KMS-11 (cell line): ENCODE measurements at regions not wholly inside any gene's neighbourhood (a gene's known extent, or its start where the extent isn't known, plus 50 kb on each side); places are given as distances from the start of the nearest gene placed in this dataset.

ENCODE experiments used
- H2AFZ ChIP-seq: fragments of 200-600 bp; sonication (generic); 2 replicates; pipeline ENCODE4 v1.6.1; 2016; ENCODE audit warnings: antibody characterized with exemption, mixed run types, low read depth
- H3K27ac ChIP-seq: fragments of 200-600 bp; sonication (generic); 2 replicates; pipeline ENCODE4 v1.6.1; 2016; ENCODE audit warnings: mild to moderate bottlenecking, mixed run types
- H3K27me3 ChIP-seq: fragments of 200-600 bp; sonication (generic); 2 replicates; pipeline ENCODE4 v1.6.1; 2017; ENCODE audit warnings: mild to moderate bottlenecking, low read depth, mixed run types, moderate library complexity; ENCODE audit not compliant: insufficient read depth
- H3K36me3 ChIP-seq: fragments of 200-600 bp; sonication (generic); 2 replicates; pipeline ENCODE4 v1.6.1; 2017; ENCODE audit warnings: mild to moderate bottlenecking, mixed run types; ENCODE audit not compliant: insufficient read depth
- H3K4me1 ChIP-seq: fragments of 200-600 bp; sonication (generic); 2 replicates; pipeline ENCODE4 v1.6.1; 2016; ENCODE audit warnings: mild to moderate bottlenecking, low read depth, mixed run types; ENCODE audit not compliant: poor library complexity, severe bottlenecking
- H3K4me2 ChIP-seq: fragments of 200-600 bp; sonication (generic); 2 replicates; pipeline ENCODE4 v1.7.0; 2016; ENCODE audit warnings: mild to moderate bottlenecking, mixed run types
- H3K4me3 ChIP-seq: fragments of 200-600 bp; sonication (generic); IDR thresholded peaks from 2 replicates; pipeline ENCODE4 v1.6.1; 2017; ENCODE audit warnings: low read depth, low read length, mixed read lengths; ENCODE audit not compliant: insufficient read depth
- H3K79me2 ChIP-seq: fragments of 200-600 bp; sonication (generic); 2 replicates; pipeline ENCODE4 v1.6.1; 2016; ENCODE audit warnings: low read depth, mixed run types; ENCODE audit not compliant: insufficient read depth
- H3K9ac ChIP-seq: fragments of 200-600 bp; sonication (generic); 2 replicates; pipeline ENCODE4 v1.6.1; 2016; ENCODE audit warnings: mild to moderate bottlenecking, mixed run types
- H4K20me1 ChIP-seq: fragments of 200-600 bp; sonication (generic); 2 replicates; pipeline ENCODE4 v1.6.1; 2016; ENCODE audit warnings: mild to moderate bottlenecking, mixed run types; ENCODE audit not compliant: insufficient read depth
- TF ChIP-seq, protein P1 (sequence below): fragments of 200-600 bp; sonication (generic); conservative IDR thresholded peaks from 2 replicates; pipeline ENCODE4 v1.6.1; 2017; ENCODE audit warnings: low read depth, mild to moderate bottlenecking, antibody characterized with exemption, low read length, moderate library complexity, mixed read lengths

DNA sequence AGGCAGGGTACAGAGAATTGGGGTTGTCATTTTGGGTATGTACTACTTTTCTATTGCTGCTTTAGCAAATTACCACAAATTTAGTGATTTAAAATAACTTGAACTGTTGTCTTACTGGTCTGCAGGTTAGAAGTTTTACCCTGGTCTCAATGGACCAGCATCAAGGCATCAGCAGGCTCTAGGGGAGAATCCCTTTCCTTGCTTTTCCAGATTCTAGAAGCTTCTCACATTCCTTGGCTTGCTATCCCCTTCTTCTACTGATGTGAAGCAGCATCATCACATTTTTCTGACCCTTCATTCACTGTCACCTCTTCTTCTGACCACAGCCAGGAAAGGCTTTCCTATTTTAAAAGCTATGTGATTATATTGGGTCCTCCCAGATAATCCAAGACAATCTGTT is 237.8 kb upstream of the RBMS1 start:
- H2AFZ ChIP-seq: no peak overlapping the region
- no peaks in the 10 kb centered on the region for H3K79me2 ChIP-seq
- TF ChIP-seq, protein P1, sequence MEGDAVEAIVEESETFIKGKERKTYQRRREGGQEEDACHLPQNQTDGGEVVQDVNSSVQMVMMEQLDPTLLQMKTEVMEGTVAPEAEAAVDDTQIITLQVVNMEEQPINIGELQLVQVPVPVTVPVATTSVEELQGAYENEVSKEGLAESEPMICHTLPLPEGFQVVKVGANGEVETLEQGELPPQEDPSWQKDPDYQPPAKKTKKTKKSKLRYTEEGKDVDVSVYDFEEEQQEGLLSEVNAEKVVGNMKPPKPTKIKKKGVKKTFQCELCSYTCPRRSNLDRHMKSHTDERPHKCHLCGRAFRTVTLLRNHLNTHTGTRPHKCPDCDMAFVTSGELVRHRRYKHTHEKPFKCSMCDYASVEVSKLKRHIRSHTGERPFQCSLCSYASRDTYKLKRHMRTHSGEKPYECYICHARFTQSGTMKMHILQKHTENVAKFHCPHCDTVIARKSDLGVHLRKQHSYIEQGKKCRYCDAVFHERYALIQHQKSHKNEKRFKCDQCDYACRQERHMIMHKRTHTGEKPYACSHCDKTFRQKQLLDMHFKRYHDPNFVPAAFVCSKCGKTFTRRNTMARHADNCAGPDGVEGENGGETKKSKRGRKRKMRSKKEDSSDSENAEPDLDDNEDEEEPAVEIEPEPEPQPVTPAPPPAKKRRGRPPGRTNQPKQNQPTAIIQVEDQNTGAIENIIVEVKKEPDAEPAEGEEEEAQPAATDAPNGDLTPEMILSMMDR: no peak
- H3K36me3 ChIP-seq: no peaks in the 10 kb centered on the region
- H3K4me1 ChIP-seq: no peaks in the 10 kb centered on the region
- no peaks in the 10 kb centered on the region for H3K27me3 ChIP-seq
- no peak overlapping the region for H3K4me2 ChIP-seq
- no peak overlapping the region for H3K27ac ChIP-seq
- no peak overlapping the region for H3K4me3 ChIP-seq
- H3K9ac ChIP-seq: no peak overlapping the region
- H4K20me1 ChIP-seq: no peaks in the 10 kb centered on the region

DNA sequence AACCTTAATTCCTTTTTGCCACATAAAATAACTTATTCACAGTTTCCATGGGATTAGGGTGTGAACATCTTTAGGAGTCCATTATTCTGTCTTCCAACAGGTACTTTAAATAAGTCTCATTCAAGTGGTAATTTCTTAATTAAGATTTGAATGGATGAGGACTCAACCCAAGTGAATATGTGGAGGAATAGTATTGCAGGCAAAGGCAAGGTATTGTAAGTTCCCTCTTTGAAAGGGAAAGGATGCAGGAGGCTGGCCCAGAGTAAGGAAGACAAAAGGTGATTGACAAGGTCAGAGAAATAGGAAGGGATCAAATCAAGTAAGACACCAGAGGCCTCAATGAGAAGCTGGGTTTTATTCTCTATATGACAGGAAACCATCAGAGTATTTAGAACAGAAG is 238.2 kb upstream of the RBMS1 start:
- no peak overlapping the region for H3K9ac ChIP-seq
- H3K79me2 ChIP-seq: no peaks in the 10 kb centered on the region
- no peaks in the 10 kb centered on the region for H4K20me1 ChIP-seq
- H2AFZ ChIP-seq: no peak overlapping the region
- H3K36me3 ChIP-seq: no peaks in the 10 kb centered on the region
- H3K4me3 ChIP-seq: no peak overlapping the region
- TF ChIP-seq, protein P1: no peak
- no peak overlapping the region for H3K27ac ChIP-seq
- H3K4me2 ChIP-seq: no peak overlapping the region
- no peaks in the 10 kb centered on the region for H3K27me3 ChIP-seq
- no peaks in the 10 kb centered on the region for H3K4me1 ChIP-seq

DNA sequence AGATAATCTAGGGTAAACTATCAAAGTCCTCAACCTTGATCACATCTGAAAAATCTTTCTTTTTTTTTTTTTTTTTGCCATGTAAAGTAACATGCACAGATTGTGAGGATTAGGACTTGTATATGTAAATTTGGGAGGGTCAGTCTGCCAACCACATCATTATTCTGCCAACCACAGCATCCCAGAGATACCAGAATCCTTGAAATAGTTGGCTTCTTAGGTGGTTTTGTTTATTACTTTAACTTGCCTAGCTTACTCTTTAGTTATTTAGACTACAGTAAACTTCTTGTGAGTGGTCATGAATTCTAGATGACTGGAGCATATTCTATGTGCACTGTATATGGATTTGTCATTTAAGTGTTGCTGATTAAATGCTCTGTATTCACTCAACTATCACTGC is 242.1 kb upstream of the RBMS1 start:
- H3K36me3 ChIP-seq: no peaks in the 10 kb centered on the region
- TF ChIP-seq, protein P1: no peak
- no peak overlapping the region for H3K9ac ChIP-seq
- H3K79me2 ChIP-seq: no peaks in the 10 kb centered on the region
- H3K27ac ChIP-seq: no peak overlapping the region
- no peaks in the 10 kb centered on the region for H3K4me1 ChIP-seq
- H3K4me3 ChIP-seq: no peak overlapping the region
- H3K27me3 ChIP-seq: no peaks in the 10 kb centered on the region
- no peaks in the 10 kb centered on the region for H4K20me1 ChIP-seq
- H3K4me2 ChIP-seq: no peak overlapping the region
- no peak overlapping the region for H2AFZ ChIP-seq

DNA sequence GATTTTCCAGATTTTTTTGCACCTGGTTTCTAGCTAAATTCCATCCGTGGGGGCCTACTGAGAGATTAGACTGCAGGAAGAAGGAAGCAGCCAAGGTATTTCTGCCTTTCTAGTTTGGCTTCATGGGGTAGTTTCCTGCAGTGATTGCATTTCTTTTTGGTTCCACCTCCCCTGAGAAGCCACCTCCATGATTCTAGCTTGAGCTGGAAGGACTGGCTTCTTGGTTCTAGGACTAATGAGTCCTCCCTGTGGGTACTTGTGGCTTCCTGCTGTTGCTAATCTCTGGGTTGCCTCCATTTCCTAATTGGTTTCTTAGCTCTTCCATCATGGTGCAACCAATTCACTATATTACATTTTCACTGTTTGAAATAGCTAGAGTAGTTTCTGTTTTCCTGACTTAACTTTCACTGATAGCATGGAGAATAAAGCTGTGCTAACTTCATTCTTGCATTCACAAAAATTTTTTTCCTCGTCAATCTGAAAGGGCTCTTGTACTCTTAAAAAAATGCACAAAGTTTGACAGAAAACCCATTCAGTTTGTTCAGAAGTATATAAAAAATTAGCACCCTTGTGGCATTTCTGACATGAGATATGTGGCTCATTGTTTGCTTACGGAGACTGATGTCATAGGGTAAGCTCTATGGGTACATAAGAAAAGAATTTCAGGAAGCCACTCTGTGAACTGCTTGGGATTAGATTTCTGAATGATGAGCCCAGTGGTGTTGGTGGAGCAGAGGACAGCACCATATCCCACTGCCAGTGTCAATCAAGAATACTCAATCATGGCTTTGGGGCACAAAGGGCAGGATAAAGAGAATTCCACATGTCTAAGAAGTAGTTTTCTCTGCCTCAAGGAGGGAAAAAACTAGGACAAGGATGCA is 242.8 kb upstream of the RBMS1 start:
- TF ChIP-seq, protein P1: no peak
- H3K36me3 ChIP-seq: no peaks in the 10 kb centered on the region
- H2AFZ ChIP-seq: no peak overlapping the region
- no peak overlapping the region for H3K9ac ChIP-seq
- no peak overlapping the region for H3K4me2 ChIP-seq
- H3K27ac ChIP-seq: no peak overlapping the region
- no peaks in the 10 kb centered on the region for H3K79me2 ChIP-seq
- H4K20me1 ChIP-seq: no peaks in the 10 kb centered on the region
- no peaks in the 10 kb centered on the region for H3K4me1 ChIP-seq
- H3K4me3 ChIP-seq: no peak overlapping the region
- no peaks in the 10 kb centered on the region for H3K27me3 ChIP-seq
